Right forelimb (tissue), 1 donor: ENCODE measurements at regions not wholly inside any gene's neighbourhood (a gene's known extent, or its start where the extent isn't known, plus 50 kb on each side); places are given as distances from the start of the nearest gene placed in this dataset.
A peak's percentile ranks its signal among the peaks of the same experiment; 100 is the strongest.
"Not testable (repeated sequence)": the region's sequence is repeated elsewhere in the genome, so short reads cannot be mapped to it uniquely, and the experiment has no call there.

ENCODE experiments used
- DNase-seq: peaks from one replicate; pipeline ENCODE4 v3.0.0-alpha.2; 2018

- no peak for DNase-seq
Measured at GRCh38 chr10:28897617-28898464, 220.5 kb downstream of the BAMBI start.

- DNase-seq, result no peak
Measured at GRCh38 chr10:28902215-28902614, 224.9 kb downstream of the BAMBI start.

GRCh38 chr10:28903063-28903462, 225.7 kb downstream of the BAMBI start:
- DNase-seq, result no peak

- DNase-seq, result no peak
Measured at GRCh38 chr10:28903736-28904135, 226.4 kb downstream of the BAMBI start.

- DNase-seq, result no peak
Measured at GRCh38 chr10:28905371-28905770, 228.1 kb downstream of the BAMBI start.

GRCh38 chr10:28906011-28906411, 228.7 kb downstream of the BAMBI start:
- DNase-seq, result no peak

GRCh38 chr10:28906415-28906814, 229.1 kb downstream of the BAMBI start:
- DNase-seq, result no peak

- DNase-seq, result no peak
Measured at GRCh38 chr10:28906934-28907333, 229.6 kb downstream of the BAMBI start.

GRCh38 chr10:28909875-28910274, 232.6 kb downstream of the BAMBI start:
- no peak for DNase-seq

- DNase-seq, result no peak
Measured at GRCh38 chr10:28910956-28911355, 233.6 kb downstream of the BAMBI start.

- not testable (repeated sequence) for DNase-seq
Measured at GRCh38 chr10:28911511-28911910, 234.2 kb downstream of the BAMBI start.

- no peak for DNase-seq
Measured at GRCh38 chr10:28912017-28912783, 234.9 kb downstream of the BAMBI start.

- no peak for DNase-seq
Measured at GRCh38 chr10:28913436-28914237, 236.3 kb downstream of the BAMBI start.

- no peak for DNase-seq
Measured at GRCh38 chr10:28914701-28915100, 237.4 kb downstream of the BAMBI start.

- DNase-seq, result no peak
Measured at GRCh38 chr10:28915989-28916588, 238.8 kb downstream of the BAMBI start.

GRCh38 chr10:28920091-28920490, 242.8 kb downstream of the BAMBI start:
- DNase-seq, result no peak

GRCh38 chr10:28922127-28922526, 244.8 kb downstream of the BAMBI start:
- DNase-seq, result no peak

GRCh38 chr10:28922861-28923260, 245.5 kb downstream of the BAMBI start:
- no peak for DNase-seq

- peak; percentile 48 for DNase-seq
Measured at GRCh38 chr10:28924717-28925116, 247.4 kb downstream of the BAMBI start.

GRCh38 chr10:28925121-28925663, 247.9 kb downstream of the BAMBI start:
- DNase-seq, result peak; percentile 70

GRCh38 chr10:28926932-28927331, 249.6 kb downstream of the BAMBI start:
- no peak for DNase-seq

- no peak for DNase-seq
Measured at GRCh38 chr10:28928484-28928883, 251.2 kb downstream of the BAMBI start.

GRCh38 chr10:28929942-28930341, 252.6 kb downstream of the BAMBI start:
- DNase-seq, result no peak
